GM19324 (cell line): ENCODE measurements at regions not wholly inside any gene's neighbourhood (a gene's known extent, or its start where the extent isn't known, plus 50 kb on each side); places are given as distances from the start of the nearest gene placed in this dataset.

Source experiments
- ATAC-seq: cut with Tn5 transposase; IDR thresholded peaks from one replicate; pipeline ENCODE4 v1.9.1; 2021; ENCODE audit warnings: mild to moderate bottlenecking, moderate library complexity; ENCODE audit not compliant: unreplicated experiment, low FRiP score

DNA sequence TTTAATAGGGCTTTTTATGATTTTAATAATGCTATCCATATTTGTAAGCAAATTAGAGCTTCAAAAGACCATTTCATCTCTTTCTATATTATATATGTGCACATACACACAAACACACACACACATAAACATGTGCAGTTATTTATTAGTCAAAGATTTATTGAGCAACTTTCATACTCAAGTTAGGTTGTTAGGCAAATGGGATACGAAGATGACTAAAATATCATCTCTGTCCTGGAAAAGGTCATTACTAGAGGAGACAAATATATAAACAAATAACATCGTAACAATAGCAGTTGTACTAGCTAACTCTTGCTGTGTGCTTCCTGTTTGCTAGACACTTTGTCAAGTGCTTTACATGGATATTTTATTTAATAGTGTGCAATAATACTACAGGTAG lies 307.9 kb downstream of the SNX13 start:
- ATAC-seq, result no peak

DNA sequence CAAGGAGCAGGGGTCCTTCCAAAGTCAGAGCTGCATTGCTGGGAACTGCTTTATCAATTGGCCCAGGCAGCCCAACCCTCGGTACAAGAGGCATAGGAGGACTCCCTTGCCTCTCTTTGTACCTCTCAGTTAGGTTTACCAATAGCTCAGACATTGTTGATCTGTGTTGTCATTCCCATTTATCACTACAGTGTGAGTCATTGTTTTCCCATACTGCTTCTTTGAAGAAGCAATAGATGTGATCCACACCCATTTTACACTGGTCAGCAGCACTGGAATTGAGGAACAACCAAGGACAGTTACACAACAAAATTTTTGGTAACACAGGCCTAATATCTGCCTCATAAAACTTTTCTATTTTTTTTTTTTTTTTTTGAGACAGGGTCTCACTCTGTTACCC lies 307.2 kb downstream of the SNX13 start:
- no peak for ATAC-seq

DNA sequence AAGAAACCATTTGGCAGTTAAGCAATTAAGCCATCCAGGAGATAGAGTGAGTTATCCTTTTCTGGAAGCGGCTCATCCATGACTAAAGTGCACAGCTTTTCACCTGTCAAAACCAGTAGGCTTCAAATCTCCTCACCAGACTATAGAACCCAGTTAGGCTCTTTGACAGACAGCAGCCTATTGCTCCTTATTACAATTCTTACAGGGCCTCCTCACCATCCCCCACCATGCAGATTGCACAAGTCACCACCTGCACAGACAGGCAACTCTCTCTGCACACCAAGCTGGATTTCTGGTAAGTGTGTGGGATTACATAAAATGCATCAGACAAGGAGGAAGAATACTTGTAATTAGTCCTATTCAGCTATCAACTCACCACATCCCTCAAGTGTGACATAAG lies 301.6 kb downstream of the SNX13 start:
- no peak for ATAC-seq

DNA sequence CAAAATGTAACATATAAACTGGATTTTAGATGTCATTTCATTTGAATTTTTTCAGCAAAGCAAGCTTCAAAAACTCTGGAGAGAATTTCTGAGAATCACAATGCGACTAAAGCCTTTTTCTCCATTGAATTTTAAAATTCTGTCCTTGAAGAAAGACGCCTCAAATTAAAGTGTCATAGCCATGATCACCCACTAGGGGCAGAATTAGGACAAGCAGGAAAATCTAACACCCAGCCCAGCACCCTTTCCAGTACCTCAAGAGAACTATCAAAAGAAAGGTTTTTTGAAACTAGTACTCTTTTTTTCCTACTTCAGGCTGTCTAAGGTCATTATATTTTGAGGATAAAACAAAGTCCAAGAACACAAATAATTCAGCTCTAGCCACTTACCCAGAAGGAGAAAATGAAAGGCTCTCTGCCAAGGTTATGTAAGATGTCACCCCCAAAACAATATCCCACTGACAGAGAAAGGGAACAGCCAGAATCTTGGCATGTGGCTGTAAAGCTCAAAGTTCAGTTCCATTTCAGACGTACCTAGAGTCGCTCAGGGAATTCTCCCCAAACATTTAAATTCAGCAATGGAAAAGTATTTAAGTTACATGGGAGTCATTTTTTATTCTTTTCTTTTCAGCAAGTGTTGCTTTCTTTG lies 299.4 kb downstream of the SNX13 start:
- no peak for ATAC-seq

DNA sequence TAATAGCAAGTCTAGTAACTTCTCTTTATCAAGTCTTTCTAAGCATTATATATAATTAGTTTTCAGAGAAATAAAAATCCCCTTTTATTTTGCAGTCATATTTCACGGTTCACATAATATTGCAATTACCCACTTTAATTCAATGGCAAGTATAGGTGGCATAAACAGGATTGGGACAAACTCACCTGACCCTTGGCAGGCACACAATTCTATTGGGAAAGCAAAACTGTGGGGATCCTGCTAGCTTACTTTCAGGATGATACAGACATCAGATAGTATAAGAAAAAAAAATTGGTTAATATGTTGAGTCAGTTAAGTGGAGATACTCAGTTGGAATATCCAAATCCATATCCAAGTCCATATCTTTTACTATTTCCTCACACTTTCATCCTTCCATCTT lies 294.8 kb downstream of the SNX13 start:
- ATAC-seq, result no peak

DNA sequence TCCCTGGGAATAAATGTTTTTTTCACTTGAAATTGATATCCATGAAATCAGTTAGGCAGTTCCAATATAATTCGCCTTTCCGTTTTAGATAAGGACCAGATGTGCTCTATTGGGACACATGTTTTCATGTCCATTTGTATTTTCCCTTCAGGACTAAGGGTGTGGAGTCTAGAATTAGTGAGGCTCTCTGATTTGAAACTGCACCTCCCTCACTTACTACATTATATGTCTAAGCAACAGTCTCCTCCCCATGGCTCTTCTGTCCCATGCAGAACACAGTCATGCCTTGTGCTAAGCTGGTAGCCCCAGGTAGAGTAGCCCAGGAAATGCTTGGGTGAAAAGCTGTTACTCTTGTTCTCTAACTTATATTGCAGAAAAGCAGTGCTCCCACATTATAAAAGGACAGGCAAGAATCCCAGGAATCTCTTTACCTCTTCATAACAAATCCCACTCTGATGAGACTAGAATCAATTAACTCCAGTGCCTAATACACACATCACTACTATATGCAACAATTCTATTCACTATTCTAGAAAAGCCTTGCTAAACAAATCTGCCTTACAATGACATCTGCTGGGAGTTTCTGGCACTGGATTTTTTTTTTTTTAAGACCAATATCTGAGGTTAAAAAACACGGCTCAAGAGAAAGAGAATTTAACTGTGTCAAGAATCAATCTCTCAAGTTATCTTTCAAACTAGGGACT lies 293.9 kb downstream of the SNX13 start:
- no peak for ATAC-seq

DNA sequence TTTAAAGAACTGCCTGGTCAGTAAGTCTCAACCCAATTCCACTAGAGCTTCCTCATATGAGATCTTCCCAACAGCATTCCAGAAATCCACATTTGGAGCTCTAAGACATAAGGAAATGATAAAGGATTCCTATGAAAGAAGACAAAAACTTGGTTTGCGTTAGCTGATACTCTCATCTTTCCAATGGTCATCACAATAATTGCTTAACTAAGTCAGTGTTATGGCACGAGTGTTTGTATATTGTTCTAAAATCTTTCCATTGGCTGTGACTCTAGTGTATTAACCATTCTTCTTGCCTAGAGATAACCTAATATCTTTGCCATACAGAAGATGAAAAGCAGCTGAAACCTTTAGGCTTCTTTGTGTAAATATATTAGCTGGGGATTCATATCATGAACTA lies 289.0 kb downstream of the SNX13 start:
- ATAC-seq, result no peak

DNA sequence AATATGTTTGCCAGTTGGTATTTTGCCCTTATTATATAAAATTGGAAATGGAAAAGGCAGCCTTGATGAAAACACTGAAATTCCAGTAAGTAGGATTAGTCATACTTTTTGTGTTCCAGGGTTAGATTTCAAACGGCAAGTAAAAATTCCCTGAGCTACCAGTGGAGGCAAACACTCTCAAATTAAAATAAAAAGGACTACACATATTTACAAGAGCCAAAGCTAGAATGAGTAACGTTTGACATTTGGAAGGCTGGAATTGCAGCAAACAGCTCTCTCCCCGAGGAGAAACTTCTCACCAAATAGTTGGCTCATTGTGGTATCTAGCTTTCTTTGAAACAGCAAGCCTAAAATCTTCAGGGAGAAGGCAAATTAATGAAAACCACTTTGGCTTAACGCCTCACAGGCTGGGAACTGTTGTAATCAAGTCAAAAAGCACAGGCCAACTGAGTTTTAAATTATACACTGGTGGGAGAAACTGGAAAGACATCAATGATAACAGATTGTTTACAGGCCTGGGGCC lies 288.4 kb downstream of the SNX13 start:
- ATAC-seq, result no peak

DNA sequence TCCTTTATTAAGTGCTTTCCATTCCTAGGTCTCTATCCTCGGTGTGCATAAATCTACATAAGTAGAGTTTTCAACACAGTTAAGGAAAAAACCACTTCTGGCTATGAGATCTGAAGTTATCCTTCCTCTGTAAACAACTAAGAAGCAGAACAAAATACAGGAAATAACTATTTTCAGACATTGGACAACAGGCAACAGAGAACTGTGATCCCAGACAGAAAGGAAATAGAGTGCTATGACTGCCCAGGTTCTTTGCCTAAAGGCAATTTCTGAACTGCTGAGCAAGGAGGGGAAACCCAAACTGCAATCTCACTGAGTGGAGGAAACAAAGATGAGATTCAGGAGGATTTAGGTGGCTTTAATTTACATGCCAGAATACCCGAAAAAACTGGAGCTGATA lies 285.4 kb downstream of the SNX13 start:
- ATAC-seq, result no peak

DNA sequence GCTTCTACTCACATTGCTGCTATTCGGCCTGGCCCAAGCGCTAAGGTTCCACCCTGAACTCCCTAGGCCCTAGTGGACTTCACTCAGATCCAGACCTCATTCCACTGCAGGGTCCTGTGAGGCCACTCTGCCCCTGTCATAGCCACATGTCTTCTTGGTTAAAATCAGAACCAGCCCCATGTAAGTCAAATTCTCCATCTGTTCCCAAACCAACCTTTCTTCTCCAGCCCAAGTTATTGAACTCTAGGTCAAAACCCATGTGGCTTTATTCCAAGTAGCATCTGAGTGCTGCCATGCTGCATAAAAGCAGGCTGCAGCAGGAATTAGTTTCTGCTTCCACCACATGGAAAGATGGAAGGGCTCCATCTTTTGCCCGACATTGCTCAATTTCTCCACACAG lies 281.2 kb downstream of the SNX13 start:
- no peak for ATAC-seq

DNA sequence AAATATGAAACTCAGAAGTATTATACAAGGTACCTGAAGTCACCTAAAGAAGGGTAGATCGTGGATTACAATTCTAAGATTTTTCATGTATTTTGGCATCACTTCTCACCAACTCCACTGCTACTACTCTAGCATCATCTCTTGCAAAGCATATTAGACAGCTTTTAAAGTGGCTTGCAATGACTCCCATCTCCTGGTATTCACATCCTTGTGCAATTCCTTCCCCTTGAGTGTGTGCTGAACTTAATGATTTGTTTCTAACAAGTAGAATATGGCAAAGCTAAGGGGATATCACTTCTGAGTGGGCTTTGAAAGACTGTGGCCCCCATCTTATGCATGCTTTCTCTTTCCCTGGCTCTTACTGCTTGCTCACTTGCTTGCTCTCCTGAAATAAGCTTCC lies 280.2 kb downstream of the SNX13 start:
- ATAC-seq, result no peak

DNA sequence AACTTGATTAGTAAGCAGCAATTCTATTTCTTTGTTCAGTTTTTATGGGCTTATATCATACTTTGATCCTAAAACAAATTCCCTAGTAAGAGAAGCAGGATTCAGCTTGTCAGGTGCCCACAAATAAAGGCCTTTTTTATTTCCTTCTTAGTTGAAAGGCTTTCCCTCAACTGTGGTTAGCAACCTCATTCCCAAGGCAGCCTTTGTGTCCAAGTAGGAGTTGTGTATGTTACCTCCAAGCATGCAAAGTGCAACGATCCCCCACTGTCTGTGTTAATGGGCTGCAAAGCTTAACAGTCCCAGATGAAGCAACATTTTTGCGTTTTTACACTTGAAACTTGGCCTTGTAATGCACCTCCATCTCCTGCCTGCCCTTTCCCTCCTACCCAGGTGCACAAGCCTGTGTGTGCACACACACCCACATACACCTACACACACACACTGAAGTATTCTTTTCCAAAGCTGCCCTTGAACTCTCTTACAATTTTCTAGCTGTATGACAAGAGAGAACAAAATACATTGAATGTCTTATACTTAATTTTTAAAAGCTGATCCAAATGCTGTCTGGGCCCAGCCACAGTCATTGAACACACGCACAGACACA lies 278.2 kb downstream of the SNX13 start:
- no peak for ATAC-seq

DNA sequence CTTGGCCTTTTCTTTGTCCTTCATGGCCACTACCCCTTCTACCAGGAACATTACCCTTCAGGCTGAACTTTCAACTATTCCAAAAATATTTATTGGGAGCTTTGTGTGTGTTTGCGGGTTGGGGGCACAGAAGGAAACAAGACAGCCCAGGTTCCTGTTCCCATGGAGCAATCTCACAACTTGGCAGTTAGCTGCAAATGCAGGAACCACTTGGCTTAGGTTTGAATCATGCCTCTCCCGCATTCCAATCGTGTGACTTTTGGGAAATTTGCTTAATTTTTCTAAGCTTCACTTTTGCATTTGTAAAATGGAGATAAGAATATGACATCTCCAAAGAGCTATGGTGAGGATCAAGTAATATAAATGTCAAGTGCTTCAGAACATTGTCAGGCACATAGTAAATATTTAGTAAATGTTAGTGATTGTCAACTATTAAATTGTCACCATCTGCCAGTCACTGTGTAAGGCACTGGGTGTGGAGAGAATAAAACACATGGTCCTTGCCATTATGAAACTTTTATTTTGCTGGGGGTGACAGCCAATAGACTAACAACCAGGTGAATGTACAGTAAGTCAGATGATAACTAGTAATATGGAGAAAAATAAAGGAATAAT lies 277.1 kb downstream of the SNX13 start:
- no peak for ATAC-seq

DNA sequence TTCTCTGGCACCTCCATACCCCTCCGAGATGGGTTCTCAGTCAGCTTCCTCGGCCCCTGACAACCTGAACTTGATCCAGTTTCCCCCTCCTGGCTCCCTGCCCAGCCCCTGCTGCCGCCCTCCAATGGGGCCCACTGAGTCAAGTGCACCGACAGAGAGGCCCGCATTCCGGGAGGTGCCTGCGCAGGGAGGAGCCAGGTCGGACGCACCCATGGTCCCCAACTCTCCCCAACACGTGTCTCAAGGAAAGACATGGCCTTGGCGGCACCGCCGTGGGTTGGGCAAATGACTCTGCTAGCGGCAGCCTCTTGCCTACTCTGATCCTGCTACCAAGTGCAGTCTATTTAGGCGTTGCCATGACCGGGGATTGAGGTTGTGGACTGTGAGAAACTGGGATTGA lies 275.3 kb downstream of the SNX13 start:
- no peak for ATAC-seq

DNA sequence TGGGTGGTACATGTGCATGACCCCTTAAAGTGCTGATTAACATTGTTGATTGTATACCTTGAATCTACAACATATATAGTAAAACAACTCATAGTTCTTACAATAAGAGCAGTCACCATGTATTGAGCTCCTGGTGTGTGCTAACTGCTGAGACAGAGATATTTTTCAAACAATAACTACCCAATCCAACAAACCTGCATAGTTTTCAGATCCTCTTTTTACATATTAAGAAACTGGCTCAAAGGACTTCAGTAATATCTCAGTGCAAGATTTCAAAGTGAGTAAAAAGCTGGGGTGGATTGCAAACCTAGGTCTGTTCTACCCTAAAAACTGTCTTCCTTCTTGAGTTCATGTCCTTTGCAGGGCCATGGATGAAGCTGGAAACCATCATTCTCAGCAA lies 272.2 kb downstream of the SNX13 start:
- ATAC-seq, result peak; percentile 65

DNA sequence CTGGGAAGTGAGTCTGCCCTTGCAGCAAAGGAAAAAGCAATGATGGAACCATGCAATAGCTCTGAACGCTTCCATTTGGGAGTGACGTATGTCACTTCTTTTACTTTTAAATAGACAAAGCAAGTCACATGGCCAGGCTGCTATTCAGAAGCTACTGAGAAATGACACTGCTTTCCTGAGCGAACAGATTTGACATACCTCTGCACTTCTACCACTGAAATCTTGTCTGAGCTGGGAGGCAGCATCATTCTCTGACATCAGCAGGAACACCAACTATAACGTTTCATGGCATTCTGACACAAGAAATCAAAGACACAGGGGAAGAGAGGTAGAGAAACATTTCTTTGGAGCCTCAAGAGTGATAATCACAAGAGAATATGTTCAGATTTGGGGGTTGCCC lies 271.1 kb downstream of the SNX13 start:
- no peak for ATAC-seq

DNA sequence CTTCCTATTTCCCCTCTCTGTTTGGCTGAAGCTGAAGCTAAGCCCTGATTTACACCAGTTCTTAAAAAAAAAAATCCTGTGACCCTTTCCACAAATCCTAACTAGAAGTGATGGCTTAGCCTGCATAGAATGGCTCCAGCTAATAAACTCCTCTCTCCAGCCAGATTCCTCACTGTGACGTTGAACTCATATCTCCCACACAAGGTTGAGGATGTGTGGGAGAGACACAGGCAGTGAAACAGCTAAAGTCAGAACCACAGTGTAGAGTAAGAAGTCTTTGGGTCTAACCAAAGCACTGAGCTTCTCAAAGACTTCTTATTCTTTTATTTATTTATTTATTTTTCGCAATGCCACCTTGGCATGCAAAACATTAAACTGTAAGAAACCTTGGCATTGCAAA lies 268.3 kb downstream of the SNX13 start:
- ATAC-seq, result no peak

DNA sequence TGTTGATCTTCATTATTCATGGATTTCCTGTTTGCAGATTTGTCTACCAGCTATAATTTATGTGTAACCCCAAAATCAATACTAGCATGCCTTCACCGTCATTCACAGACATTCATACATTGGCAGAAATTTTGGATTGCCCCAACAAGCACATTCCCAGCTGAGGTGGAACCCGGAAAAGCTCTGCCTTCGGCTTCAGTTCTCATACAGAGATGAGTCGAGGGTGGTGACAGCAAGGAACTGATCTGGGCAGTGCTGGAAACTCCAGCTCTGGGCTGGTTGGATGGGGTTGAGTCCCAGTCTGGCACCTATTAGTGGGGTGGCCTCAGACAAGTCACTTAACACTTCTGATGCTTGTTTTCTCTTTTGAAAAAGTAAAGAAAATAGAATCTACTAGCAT lies 267.5 kb downstream of the SNX13 start:
- no peak for ATAC-seq

DNA sequence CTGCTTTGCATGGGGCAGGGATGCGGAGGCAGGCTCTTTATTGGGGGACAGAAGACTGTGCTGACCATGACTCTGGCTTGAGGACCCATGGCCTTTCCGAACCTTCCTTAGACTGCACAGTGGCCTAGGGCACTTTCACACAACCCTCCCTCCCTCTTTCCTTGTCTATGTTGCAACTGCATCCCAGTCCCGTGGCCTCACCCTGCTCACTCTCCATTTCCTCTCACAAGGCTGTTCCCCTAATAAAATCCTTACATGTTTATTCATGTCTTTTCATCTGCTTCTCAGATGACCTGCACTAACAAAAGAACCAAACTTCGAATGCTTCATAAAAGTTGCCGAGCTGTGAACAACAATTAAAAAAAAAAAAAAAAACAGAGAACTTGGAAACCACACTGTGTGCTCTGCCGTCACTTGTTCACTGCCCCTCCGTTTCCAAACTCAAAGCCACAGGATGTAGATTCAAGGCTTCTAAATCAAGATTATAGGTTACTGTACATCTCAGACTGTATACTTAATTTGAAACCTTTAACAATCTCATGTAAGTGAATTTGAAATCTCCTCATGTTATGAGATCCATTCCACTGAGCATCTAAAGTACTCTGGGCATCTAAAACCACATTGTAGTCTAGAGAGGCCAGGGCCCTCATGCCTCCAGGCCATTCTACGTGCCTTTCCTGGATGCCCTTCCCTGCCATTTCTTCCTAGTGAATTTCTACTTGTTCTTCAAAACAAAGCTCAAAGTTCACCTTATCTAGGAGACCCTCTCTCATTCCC lies 265.9 kb downstream of the SNX13 start:
- no peak for ATAC-seq

DNA sequence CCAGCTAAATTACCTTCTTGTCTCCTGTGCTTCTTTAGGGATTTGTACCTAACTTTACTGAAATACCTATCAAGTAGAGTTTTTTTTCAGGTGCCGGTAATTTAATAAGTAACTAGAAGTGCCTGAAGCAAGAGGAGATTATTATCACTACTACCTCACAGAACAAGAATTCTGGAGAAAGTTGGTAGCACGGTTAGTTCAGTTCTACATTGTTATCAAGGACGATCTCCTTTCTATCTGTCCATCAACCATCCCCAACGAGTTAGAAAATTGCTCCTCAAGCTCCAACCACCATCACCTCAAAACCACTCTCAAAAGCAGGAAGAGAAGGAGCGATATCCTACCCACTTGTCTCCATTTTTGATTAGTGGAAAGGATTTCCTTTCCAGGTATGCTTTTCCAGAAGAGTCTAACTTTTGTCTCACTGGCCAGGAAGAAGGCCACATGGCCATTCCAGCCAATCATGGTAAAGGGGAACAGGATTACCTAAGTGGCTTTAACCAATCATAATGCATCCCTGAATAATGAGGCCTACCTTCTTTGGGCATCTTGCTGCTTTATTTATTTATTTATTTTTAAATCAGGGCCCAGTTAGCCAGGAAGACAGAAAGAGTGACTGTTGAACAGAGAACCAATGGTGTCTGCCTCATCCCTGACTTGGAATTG lies 265.2 kb downstream of the SNX13 start:
- ATAC-seq, result no peak
